GM23248 (cell line): ENCODE measurements at regions not wholly inside any gene's neighbourhood (a gene's known extent, or its start where the extent isn't known, plus 50 kb on each side); places are given as distances from the start of the nearest gene placed in this dataset.

ENCODE experiments used
- DNase-seq: peaks from one replicate; pipeline ENCODE4 v3.0.0-alpha.2; 2015
- H2AFZ ChIP-seq: fragments of 200-600 bp; sonication (generic); 2 replicates; pipeline ENCODE4 v1.6.1; 2016; ENCODE audit warnings: antibody characterized with exemption
- H3F3A ChIP-seq: fragments of 200-600 bp; sonication (generic); 2 replicates; pipeline ENCODE4 v1.6.1; 2016; ENCODE audit warnings: mild to moderate bottlenecking, antibody characterized with exemption, mixed run types; ENCODE audit not compliant: insufficient read depth
- H3K27ac ChIP-seq: fragments of 200-600 bp; sonication (generic); 2 replicates; pipeline ENCODE4 v1.5.1; 2016; ENCODE audit warnings: mild to moderate bottlenecking
- H3K27me3 ChIP-seq: fragments of 200-600 bp; sonication (generic); replicated peaks from 2 replicates; pipeline ENCODE4 v1.6.1; 2016; ENCODE audit warnings: mild to moderate bottlenecking; ENCODE audit not compliant: insufficient read depth
- H3K36me3 ChIP-seq: fragments of 200-600 bp; sonication (generic); 2 replicates; pipeline ENCODE4 v1.6.1; 2016; ENCODE audit warnings: low read depth, mild to moderate bottlenecking
- H3K4me1 ChIP-seq: fragments of 200-600 bp; sonication (generic); 2 replicates; pipeline ENCODE4 v1.6.1; 2016; ENCODE audit warnings: mild to moderate bottlenecking; ENCODE audit not compliant: insufficient read depth
- H3K4me2 ChIP-seq: fragments of 200-600 bp; sonication (generic); one replicate; pipeline ENCODE4 v1.6.1; 2016; ENCODE audit warnings: mild to moderate bottlenecking; ENCODE audit not compliant: unreplicated experiment
- H3K4me3 ChIP-seq: fragments of 200-600 bp; sonication (generic); 2 replicates; pipeline ENCODE4 v1.5.1; 2016; ENCODE audit warnings: mild to moderate bottlenecking
- H3K79me2 ChIP-seq: fragments of 200-600 bp; sonication (generic); 2 replicates; pipeline ENCODE4 v1.6.1; 2016; ENCODE audit warnings: mild to moderate bottlenecking; ENCODE audit not compliant: insufficient read depth
- H3K9ac ChIP-seq: fragments of 200-600 bp; sonication (generic); 2 replicates; pipeline ENCODE4 v1.6.1; 2016; ENCODE audit warnings: mild to moderate bottlenecking
- H3K9me2 ChIP-seq: fragments of 200-600 bp; sonication (generic); 2 replicates; pipeline ENCODE4 v1.6.1; 2016; ENCODE audit warnings: mixed run types, mild to moderate bottlenecking, moderate library complexity; ENCODE audit not compliant: insufficient read depth
- H3K9me3 ChIP-seq: fragments of 200-600 bp; sonication (generic); one replicate; pipeline ENCODE4 v1.6.1; 2017; ENCODE audit warnings: low read depth
- H4K20me1 ChIP-seq: fragments of 200-600 bp; sonication (generic); 2 replicates; pipeline ENCODE4 v1.6.0; 2016; ENCODE audit not compliant: insufficient read depth
- EZH2 ChIP-seq: fragments of 200-600 bp; sonication (generic); IDR thresholded peaks from 2 replicates; pipeline ENCODE4 v1.6.1; 2018; ENCODE audit warnings: antibody characterized with exemption, mild to moderate bottlenecking; ENCODE audit not compliant: insufficient read depth, poor library complexity, severe bottlenecking
- EZH2phosphoT487 ChIP-seq: fragments of 200-600 bp; sonication (generic); IDR thresholded peaks from 2 replicates; pipeline ENCODE4 v1.6.1; 2018; ENCODE audit warnings: antibody characterized with exemption, moderate library complexity, mild to moderate bottlenecking, low read depth; ENCODE audit not compliant: insufficient read depth
- WGBS, 2 experiments: methylation state at CpG; one replicate each; pipeline ENCODE4 v1.1.6; 2015 to 2017; ENCODE audit warnings: low lambda C conversion rate in 2 of 2, low coverage in 1 of 2; ENCODE audit errors: missing lambda C conversion rate in 2 of 2; 5-methylcytosine and 5-hydroxymethylcytosine counted together
- in situ Hi-C: fragments of 300-500 bp; cut with MboI; formaldehyde crosslinking; loops from 2 replicates; pipeline ENCODE4 v1.15.0; 2020

- H3K27me3 ChIP-seq = no peaks in the 10 kb centered on the region
- H3K4me3 ChIP-seq = no peak overlapping the region
- 82 to 85% methylated on average over 2 of the region's 2 CpGs for WGBS, 2 experiments
- no peaks in the 10 kb centered on the region for H3K79me2 ChIP-seq
- H3K9ac ChIP-seq = no peak overlapping the region
- in situ Hi-C loops = no loop called here
- H3F3A ChIP-seq = no peaks in the 10 kb centered on the region
- H2AFZ ChIP-seq = no peak overlapping the region
- no peaks in the 10 kb centered on the region for H4K20me1 ChIP-seq
- H3K4me2 ChIP-seq = no peak overlapping the region
- H3K4me1 ChIP-seq = no peaks in the 10 kb centered on the region
- H3K27ac ChIP-seq = no peak overlapping the region
- DNase-seq = no peak
- no peaks in the 10 kb centered on the region for H3K9me2 ChIP-seq
- TF ChIP-seq EZH2 = no peak
- TF ChIP-seq EZH2phosphoT487 = no peak
- no peaks in the 10 kb centered on the region for H3K36me3 ChIP-seq
- no peaks in the 10 kb centered on the region for H3K9me3 ChIP-seq
Measured at GRCh38 chr13:83423381-83423780, 458.9 kb downstream of the SLITRK1 start.

- H3K36me3 ChIP-seq = no peaks in the 10 kb centered on the region
- in situ Hi-C loops = no loop called here
- H3F3A ChIP-seq = no peaks in the 10 kb centered on the region
- H3K4me3 ChIP-seq = no peak overlapping the region
- H3K27me3 ChIP-seq = no peaks in the 10 kb centered on the region
- H3K9me3 ChIP-seq = no peaks in the 10 kb centered on the region
- H2AFZ ChIP-seq = no peak overlapping the region; the same call in 1 of the 2 replicates
- peak; percentile 4 for DNase-seq
- no peak for TF ChIP-seq EZH2
- no peak for TF ChIP-seq EZH2phosphoT487
- no peaks in the 10 kb centered on the region for H3K79me2 ChIP-seq
- no peaks in the 10 kb centered on the region for H3K4me1 ChIP-seq
- no peak overlapping the region for H3K4me2 ChIP-seq
- no peaks in the 10 kb centered on the region for H3K9me2 ChIP-seq
- no peaks in the 10 kb centered on the region for H4K20me1 ChIP-seq
- H3K27ac ChIP-seq = no peak overlapping the region
- WGBS, 2 experiments = 68 to 74% methylated on average over 4 of the region's 4 CpGs
- no peak overlapping the region for H3K9ac ChIP-seq
Measured at GRCh38 chr13:83414393-83414792, 467.9 kb downstream of the SLITRK1 start.

DNA sequence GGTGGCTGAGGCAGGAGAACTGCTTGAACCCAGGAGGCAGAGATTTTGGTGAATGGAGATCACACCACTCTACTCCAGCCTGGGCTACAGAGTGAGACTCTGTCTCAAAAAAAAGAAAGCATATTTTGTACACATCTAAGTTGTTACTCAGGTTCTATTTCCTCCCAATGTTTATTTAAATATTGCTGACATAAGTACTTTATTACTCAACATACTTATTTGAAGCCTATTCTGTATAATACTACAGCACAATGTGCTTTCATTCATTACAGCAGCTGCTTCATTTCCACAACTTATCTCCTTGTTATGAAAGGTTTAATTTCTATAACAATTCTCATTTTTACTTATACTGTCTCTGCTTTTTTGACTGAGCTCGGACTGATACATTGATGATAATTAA lies 495.7 kb downstream of the SLITRK1 start:
- Histone ChIP-seq H3K27me3 (no peaks in the 10 kb centered on the region), H3K4me2 (no peak overlapping the region), H3K4me1 (no peaks in the 10 kb centered on the region), H3K4me3 (no peak overlapping the region), H3K9ac (no peak overlapping the region), H3K36me3 (no peaks in the 10 kb centered on the region), H3F3A (no peaks in the 10 kb centered on the region), H4K20me1 (no peaks in the 10 kb centered on the region), H3K9me2 (no peaks in the 10 kb centered on the region), H3K27ac (no peak overlapping the region), H2AFZ (no peak overlapping the region), H3K9me3 (no peaks in the 10 kb centered on the region), H3K79me2 (no peaks in the 10 kb centered on the region)
- no peak for DNase-seq
- in situ Hi-C loops = no loop called here
- WGBS, 2 experiments = 94% methylated on average over 1 of the region's 1 CpG
- no peak for TF ChIP-seq EZH2phosphoT487
- no peak for TF ChIP-seq EZH2

- Histone ChIP-seq H3K79me2 (no peaks in the 10 kb centered on the region), H3K9me3 (no peaks in the 10 kb centered on the region), H3K36me3 (no peaks in the 10 kb centered on the region), H2AFZ (no peak overlapping the region), H3K4me3 (no peak overlapping the region), H3K4me2 (no peak overlapping the region), H3K27me3 (no peaks in the 10 kb centered on the region), H4K20me1 (no peaks in the 10 kb centered on the region), H3F3A (no peaks in the 10 kb centered on the region), H3K9ac (no peak overlapping the region), H3K4me1 (no peaks in the 10 kb centered on the region), H3K27ac (no peak overlapping the region), H3K9me2 (no peaks in the 10 kb centered on the region)
- in situ Hi-C loops = no loop called here
- peak; percentile 8 for DNase-seq
- 46 to 57% methylated on average over 1 of the region's 1 CpG for WGBS, 2 experiments
- TF ChIP-seq EZH2 (no peak), EZH2phosphoT487 (no peak)
Measured at GRCh38 chr13:83378908-83379307, 503.4 kb downstream of the SLITRK1 start.

GRCh38 chr13:83377491-83377890 lies 504.8 kb downstream of the SLITRK1 start:
- WGBS, 2 experiments = 89 to 91% methylated on average over 1 of the region's 1 CpG
- H3K36me3 ChIP-seq = no peaks in the 10 kb centered on the region
- H3K9ac ChIP-seq = no peak overlapping the region
- no peaks in the 10 kb centered on the region for H3K79me2 ChIP-seq
- H3K4me1 ChIP-seq = no peaks in the 10 kb centered on the region
- no peaks in the 10 kb centered on the region for H3K9me2 ChIP-seq
- in situ Hi-C loops = no loop called here
- DNase-seq = peak; percentile 15
- H3K4me3 ChIP-seq = no peak overlapping the region
- H3K27me3 ChIP-seq = no peaks in the 10 kb centered on the region
- H4K20me1 ChIP-seq = no peaks in the 10 kb centered on the region
- no peaks in the 10 kb centered on the region for H3K9me3 ChIP-seq
- H2AFZ ChIP-seq = no peak overlapping the region
- TF ChIP-seq EZH2 = no peak
- no peak for TF ChIP-seq EZH2phosphoT487
- H3K4me2 ChIP-seq = no peak overlapping the region
- no peak overlapping the region for H3K27ac ChIP-seq
- no peaks in the 10 kb centered on the region for H3F3A ChIP-seq
